Activated CD8-positive, alpha-beta memory T cell treated with anti-CD3 and anti-CD28 coated beads, Interleukin-2, amount 50 U/mL, for 1 hour (primary cell): ENCODE measurements at regions not wholly inside any gene's neighbourhood (a gene's known extent, or its start where the extent isn't known, plus 50 kb on each side); places are given as distances from the start of the nearest gene placed in this dataset.

Experiments
- DNase-seq: peaks from one replicate; pipeline ENCODE4 v3.0.0-alpha.2; 2020; ENCODE audit errors: extremely low read depth

GRCh38 chr2:181242262-181242661 lies 214.9 kb upstream of the ITGA4 start:
- no peak for DNase-seq

GRCh38 chr2:181243319-181243718 lies 213.9 kb upstream of the ITGA4 start:
- no peak for DNase-seq

GRCh38 chr2:181250691-181251090 lies 206.5 kb upstream of the ITGA4 start:
- DNase-seq, result no peak

GRCh38 chr2:181252262-181253148 lies 204.7 kb upstream of the ITGA4 start:
- no peak for DNase-seq

- no peak for DNase-seq
Measured at GRCh38 chr2:181253438-181253837, 203.7 kb upstream of the ITGA4 start.

- DNase-seq, result no peak
Measured at GRCh38 chr2:181255651-181256050, 201.5 kb upstream of the ITGA4 start.

- no peak for DNase-seq
Measured at GRCh38 chr2:181258720-181259119, 198.5 kb upstream of the ITGA4 start.

- no peak for DNase-seq
Measured at GRCh38 chr2:181262782-181263181, 194.4 kb upstream of the ITGA4 start.

- DNase-seq, result no peak
Measured at GRCh38 chr2:181264001-181264400, 193.2 kb upstream of the ITGA4 start.

- DNase-seq, result no peak
Measured at GRCh38 chr2:181264441-181264840, 192.7 kb upstream of the ITGA4 start.

- no peak for DNase-seq
Measured at GRCh38 chr2:181266614-181267013, 190.6 kb upstream of the ITGA4 start.

GRCh38 chr2:181268174-181268867 lies 188.9 kb upstream of the ITGA4 start:
- DNase-seq, result no peak

- DNase-seq, result no peak
Measured at GRCh38 chr2:181273986-181274385, 183.2 kb upstream of the ITGA4 start.

- DNase-seq, result no peak
Measured at GRCh38 chr2:181275643-181276070, 181.5 kb upstream of the ITGA4 start.

- no peak for DNase-seq
Measured at GRCh38 chr2:181281206-181281832, 175.9 kb upstream of the ITGA4 start.

GRCh38 chr2:181285116-181285515 lies 172.1 kb upstream of the ITGA4 start:
- no peak for DNase-seq

- DNase-seq, result no peak
Measured at GRCh38 chr2:181289698-181290097, 167.5 kb upstream of the ITGA4 start.

- no peak for DNase-seq
Measured at GRCh38 chr2:181290182-181290581, 167.0 kb upstream of the ITGA4 start.

GRCh38 chr2:181294979-181295378 lies 162.2 kb upstream of the ITGA4 start:
- DNase-seq, result no peak

GRCh38 chr2:181300600-181301291 lies 156.4 kb upstream of the ITGA4 start:
- DNase-seq, result no peak

GRCh38 chr2:181304011-181304844 lies 153.0 kb upstream of the ITGA4 start:
- no peak for DNase-seq
